Spinal cord (tissue), 9 donors: ENCODE measurements at regions not wholly inside any gene's neighbourhood (a gene's known extent, or its start where the extent isn't known, plus 50 kb on each side); places are given as distances from the start of the nearest gene placed in this dataset.
A peak's percentile ranks its signal among the peaks of the same experiment; 100 is the strongest.

Experiments used
- DNase-seq, 6 donors: peaks; one replicate each; pipeline versions ENCODE4 v3.0.0 to v3.0.0-alpha.2; 2013 to 2015; ENCODE audit warnings: low spot score in 6 of 6, low read depth in 4 of 6
- H3K27ac ChIP-seq: one replicate; pipeline ENCODE4 v1.5.1; 2013; ENCODE audit warnings: low read depth, low read length, control low read depth
- H3K27me3 ChIP-seq: one replicate; pipeline ENCODE4 v1.6.1; 2013; ENCODE audit warnings: low read length; ENCODE audit not compliant: control insufficient read depth, insufficient read depth
- H3K36me3 ChIP-seq: one replicate; pipeline ENCODE4 v1.6.1; 2013; ENCODE audit warnings: low read length; ENCODE audit not compliant: control insufficient read depth, insufficient read depth
- H3K4me1 ChIP-seq: one replicate; pipeline ENCODE4 v1.6.1; 2013; ENCODE audit warnings: low read length; ENCODE audit not compliant: control insufficient read depth, insufficient read depth
- H3K4me3 ChIP-seq: one replicate; pipeline ENCODE4 v1.5.1; 2013; ENCODE audit warnings: low read depth, low read length, control low read depth
- H3K9me3 ChIP-seq: one replicate; pipeline ENCODE4 v1.6.1; 2013; ENCODE audit warnings: low read length; ENCODE audit not compliant: control insufficient read depth, insufficient read depth
- WGBS: methylation state at CpG from one replicate; pipeline ENCODE4 v1.1.5; 2013; ENCODE audit warnings: missing lambda C conversion rate; ENCODE audit not compliant: insufficient coverage; 5-methylcytosine and 5-hydroxymethylcytosine counted together
- donor health status: healthy.

DNA sequence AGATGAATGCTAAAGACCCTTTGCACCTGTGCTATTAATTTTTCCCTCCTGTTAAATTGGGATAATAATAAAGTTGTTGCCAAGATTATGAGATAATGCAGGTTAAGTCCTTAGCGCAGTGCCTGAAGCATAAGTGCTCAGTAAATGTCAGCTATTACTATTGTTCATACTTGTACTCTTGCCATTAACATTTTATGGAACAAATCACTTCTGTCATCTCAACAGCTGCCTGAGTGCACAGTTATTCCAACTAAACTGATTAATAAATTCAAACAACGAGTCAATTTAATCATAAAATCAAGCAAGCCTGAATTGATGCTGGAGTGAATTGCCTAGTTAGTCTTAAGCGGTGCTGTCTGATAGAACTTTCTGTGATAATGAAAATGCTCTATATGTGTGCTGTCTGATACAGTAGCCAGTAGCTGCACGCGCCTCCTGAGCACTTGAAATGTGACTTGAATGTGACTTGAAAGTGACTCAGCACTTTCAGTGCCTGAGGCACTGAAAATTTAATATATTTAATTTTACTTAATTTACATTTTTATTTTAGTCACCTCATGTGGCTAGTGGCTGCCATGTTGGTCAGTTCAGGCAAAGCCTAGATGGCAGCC lies 198.7 kb upstream of the PFN2 start:
- no peak overlapping the region for H3K27ac ChIP-seq
- H3K9me3 ChIP-seq, result no peaks in the 10 kb centered on the region
- H3K36me3 ChIP-seq, result no peaks in the 10 kb centered on the region
- H3K27me3 ChIP-seq, result no peaks in the 10 kb centered on the region
- 88% methylated on average over 1 of the region's 5 CpGs for WGBS
- H3K4me1 ChIP-seq, result no peaks in the 10 kb centered on the region
- DNase-seq, result peak in 1 of 6 donors; percentile 51
- no peak overlapping the region for H3K4me3 ChIP-seq

DNA sequence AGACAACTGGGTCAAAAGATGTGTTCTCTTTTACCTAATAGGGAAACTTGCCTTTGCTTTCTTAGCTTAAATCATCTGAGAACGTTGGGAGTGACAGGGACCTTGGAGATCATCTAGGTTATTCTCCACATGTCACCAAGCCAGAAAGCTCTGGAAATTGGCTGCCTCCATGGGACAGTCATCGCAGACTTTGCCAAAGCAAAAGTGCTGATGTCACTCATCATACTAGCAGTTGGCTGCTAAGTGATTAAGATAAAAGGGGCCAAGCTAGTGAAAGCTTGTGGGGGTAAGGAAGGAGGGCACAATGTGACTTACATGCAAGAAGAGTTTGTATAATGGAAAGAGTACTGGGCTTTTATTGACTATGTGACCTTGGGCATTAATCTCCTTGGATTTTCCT lies 198.0 kb upstream of the PFN2 start:
- no peak overlapping the region for H3K4me3 ChIP-seq
- DNase-seq, result peak in 2 of 6 donors; percentile 13 to 62
- WGBS, result 43% methylated on average over 2 of the region's 2 CpGs
- no peak overlapping the region for H3K27ac ChIP-seq
- H3K9me3 ChIP-seq, result no peaks in the 10 kb centered on the region
- H3K27me3 ChIP-seq, result no peaks in the 10 kb centered on the region
- H3K4me1 ChIP-seq, result no peaks in the 10 kb centered on the region
- H3K36me3 ChIP-seq, result no peaks in the 10 kb centered on the region

DNA sequence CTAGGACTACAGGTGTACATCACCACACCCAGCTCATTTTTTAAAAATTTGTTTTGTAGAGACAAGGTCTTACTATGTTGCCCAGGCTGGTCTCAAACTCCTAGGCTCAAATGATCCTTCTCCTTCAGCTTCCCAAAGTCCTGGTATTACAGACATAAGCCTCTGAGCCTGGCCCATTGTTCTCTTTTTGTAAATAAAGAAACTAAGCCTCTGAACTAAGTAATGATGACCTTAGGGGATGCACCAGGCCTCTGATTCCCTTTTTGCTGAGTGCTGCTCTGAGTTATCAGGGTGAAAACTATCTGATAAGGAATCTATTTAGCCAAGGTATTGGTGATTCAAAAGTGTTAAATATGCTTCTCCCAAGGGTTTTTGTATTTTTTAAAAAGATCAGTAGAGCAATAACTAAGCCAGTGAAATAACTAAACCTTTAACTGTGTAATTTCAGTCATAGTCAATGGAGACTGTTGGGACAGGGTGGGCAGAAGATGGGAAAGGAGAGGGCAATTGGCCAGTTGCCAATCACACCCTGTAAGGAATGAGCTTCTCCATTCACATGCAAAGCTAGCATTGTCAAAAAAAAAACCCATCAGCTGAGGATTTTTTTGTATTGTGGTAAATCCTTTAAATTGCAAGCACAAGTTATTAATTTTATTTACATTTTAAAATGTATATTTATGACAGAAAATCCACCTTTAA lies 194.8 kb upstream of the PFN2 start:
- H3K36me3 ChIP-seq, result no peaks in the 10 kb centered on the region
- H3K4me1 ChIP-seq, result no peaks in the 10 kb centered on the region
- H3K27ac ChIP-seq, result no peak overlapping the region
- H3K4me3 ChIP-seq, result no peak overlapping the region
- DNase-seq, result no peak
- H3K9me3 ChIP-seq, result no peaks in the 10 kb centered on the region
- no peaks in the 10 kb centered on the region for H3K27me3 ChIP-seq

DNA sequence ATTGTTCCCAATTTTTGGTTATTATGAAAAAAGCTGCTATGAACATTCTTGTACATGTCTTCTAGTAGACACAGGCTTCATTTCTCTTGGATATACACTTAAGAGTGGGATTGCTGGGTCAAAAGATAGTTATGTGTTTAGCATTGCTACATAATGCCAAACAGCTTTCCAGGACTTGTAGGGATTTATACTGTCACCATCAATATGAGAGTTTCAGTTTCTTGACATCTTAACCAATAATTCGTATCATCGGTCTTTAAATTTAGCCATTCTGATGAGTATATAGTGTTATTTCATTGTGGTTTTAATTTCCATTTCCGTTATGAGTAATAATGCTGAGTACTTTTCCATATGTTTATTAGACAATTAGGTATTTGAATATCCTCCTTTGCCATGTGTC lies 190.3 kb upstream of the PFN2 start:
- DNase-seq, result no peak
- no peaks in the 10 kb centered on the region for H3K36me3 ChIP-seq
- H3K4me1 ChIP-seq, result no peaks in the 10 kb centered on the region
- peaks cover 2% of the 10 kb centered on the region for H3K9me3 ChIP-seq
- no peaks in the 10 kb centered on the region for H3K27me3 ChIP-seq
- no peak overlapping the region for H3K27ac ChIP-seq
- no CpG with 5 or more reads among the region's 3 CpGs for WGBS
- H3K4me3 ChIP-seq, result no peak overlapping the region

DNA sequence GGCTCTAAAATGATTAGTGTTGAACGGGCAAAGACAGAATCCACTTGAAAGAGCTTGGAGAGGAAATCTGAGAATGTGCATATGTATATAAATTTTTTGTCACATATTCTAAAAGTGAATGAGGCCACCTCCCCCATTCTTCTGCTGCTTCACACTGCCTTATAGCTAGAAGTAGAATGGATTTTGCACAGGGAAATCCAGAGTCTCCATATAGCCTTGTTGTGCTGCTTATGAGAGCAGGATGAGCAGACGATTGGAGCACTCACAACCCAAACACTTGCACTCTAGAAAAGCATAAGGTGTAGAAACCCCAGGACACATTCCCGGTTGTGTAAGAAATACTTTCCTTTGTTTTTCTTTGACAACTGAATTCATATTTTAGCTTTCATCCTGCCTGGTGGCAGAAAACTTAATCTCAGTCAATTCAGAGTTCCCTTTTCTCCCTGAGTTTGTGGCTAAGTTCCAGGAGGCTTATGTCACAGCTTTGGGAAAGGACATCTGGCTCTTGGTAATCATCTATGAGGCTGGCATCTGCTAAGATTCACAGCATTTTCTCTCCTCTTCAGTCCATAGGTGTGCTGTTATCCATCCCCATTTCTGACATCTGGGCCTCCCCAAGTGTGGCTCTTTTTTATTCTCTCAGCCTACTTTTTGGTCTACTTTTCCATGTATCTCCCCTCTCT lies 188.4 kb upstream of the PFN2 start:
- no peak overlapping the region for H3K4me3 ChIP-seq
- H3K27me3 ChIP-seq, result no peaks in the 10 kb centered on the region
- DNase-seq, result peak in 1 of 6 donors; percentile 72
- peaks cover 2% of the 10 kb centered on the region for H3K9me3 ChIP-seq
- no peaks in the 10 kb centered on the region for H3K36me3 ChIP-seq
- 100% methylated on average over 1 of the region's 3 CpGs for WGBS
- H3K27ac ChIP-seq, result no peak overlapping the region
- H3K4me1 ChIP-seq, result no peaks in the 10 kb centered on the region

GRCh38 chr3:150152567-150152966 lies 181.9 kb upstream of the PFN2 start:
- DNase-seq, result no peak
- Histone ChIP-seq H3K4me3 (no peak overlapping the region), H3K4me1 (peaks cover under 1% of the 10 kb centered on the region), H3K27me3 (no peaks in the 10 kb centered on the region), H3K27ac (no peak overlapping the region), H3K36me3 (no peaks in the 10 kb centered on the region), H3K9me3 (peaks cover 2% of the 10 kb centered on the region)
- WGBS, result no CpG with 5 or more reads among the region's 2 CpGs

DNA sequence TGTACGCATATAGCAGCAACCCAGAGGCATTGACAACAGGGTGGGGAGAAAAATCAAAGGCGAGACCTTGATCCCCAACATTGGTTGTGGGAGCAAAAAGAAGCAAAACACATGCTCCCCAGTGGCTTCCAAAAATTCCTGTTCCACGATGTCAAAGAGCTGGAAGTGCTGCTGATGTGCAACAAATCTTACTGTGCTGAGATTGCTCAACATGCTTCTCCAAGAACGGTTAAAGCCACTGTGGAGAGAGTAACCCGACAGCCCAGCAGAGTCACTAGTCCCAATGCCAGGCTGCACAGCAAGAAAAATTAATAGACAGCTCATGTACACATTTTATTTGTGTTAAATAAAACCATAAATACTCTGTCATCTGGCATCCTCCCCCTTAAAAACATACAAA lies 179.9 kb upstream of the PFN2 start:
- no peak for DNase-seq
- H3K27me3 ChIP-seq, result no peaks in the 10 kb centered on the region
- H3K27ac ChIP-seq, result no peak overlapping the region
- 90% methylated on average over 3 of the region's 5 CpGs for WGBS
- H3K4me3 ChIP-seq, result no peak overlapping the region
- no peaks in the 10 kb centered on the region for H3K36me3 ChIP-seq
- H3K9me3 ChIP-seq, result no peaks in the 10 kb centered on the region
- peaks cover 6% of the 10 kb centered on the region for H3K4me1 ChIP-seq

DNA sequence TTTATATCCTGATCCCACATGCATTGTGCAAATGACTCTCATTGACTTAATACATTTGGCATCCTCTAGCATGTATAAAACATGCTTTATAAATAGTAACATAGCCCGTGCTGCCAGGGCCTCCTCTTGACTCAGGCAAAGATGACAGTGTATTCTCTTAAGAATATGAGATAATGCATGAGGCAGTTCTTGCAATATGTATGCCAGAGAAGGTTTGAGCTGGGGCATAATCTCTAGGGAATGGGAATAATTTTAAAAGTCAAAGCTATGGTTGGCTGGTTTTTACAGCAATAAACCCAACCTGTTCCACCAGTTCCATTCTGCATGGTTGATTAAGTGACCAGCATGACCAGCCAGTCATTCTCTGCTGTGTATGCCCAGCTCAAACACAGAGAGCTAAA lies 179.0 kb upstream of the PFN2 start:
- no peak overlapping the region for H3K4me3 ChIP-seq
- WGBS, result no CpG with 5 or more reads among the region's 1 CpG
- H3K4me1 ChIP-seq, result peaks cover 6% of the 10 kb centered on the region
- peak in 1 of 6 donors; percentile 45 for DNase-seq
- H3K36me3 ChIP-seq, result no peaks in the 10 kb centered on the region
- H3K27ac ChIP-seq, result no peak overlapping the region
- no peaks in the 10 kb centered on the region for H3K27me3 ChIP-seq
- no peaks in the 10 kb centered on the region for H3K9me3 ChIP-seq

DNA sequence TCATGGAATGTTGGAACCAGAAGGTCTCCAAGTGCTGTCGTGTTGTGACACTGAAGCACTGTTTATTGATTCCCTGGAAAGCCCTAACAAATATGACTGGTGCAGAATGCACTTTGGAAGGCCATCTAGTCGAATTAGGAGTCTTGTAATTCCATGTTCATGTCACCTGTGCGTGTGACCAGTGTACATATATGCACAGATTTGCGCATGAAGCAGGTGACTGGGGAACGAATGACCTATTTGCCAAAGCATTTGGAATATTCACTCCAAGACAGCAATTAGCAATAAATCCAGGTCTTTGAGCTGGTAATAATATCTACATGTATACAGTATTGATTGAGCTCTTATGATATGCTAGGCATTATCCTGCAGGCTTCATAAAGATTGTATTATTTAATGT lies 177.5 kb upstream of the PFN2 start:
- WGBS, result 95% methylated on average over 4 of the region's 5 CpGs
- DNase-seq, result no peak
- no peaks in the 10 kb centered on the region for H3K27me3 ChIP-seq
- no peak overlapping the region for H3K4me3 ChIP-seq
- no peak overlapping the region for H3K27ac ChIP-seq
- peaks cover 6% of the 10 kb centered on the region for H3K4me1 ChIP-seq
- no peaks in the 10 kb centered on the region for H3K9me3 ChIP-seq
- H3K36me3 ChIP-seq, result no peaks in the 10 kb centered on the region

- Histone ChIP-seq H3K4me1 (peaks cover 6% of the 10 kb centered on the region), H3K27me3 (no peaks in the 10 kb centered on the region), H3K9me3 (no peaks in the 10 kb centered on the region), H3K36me3 (no peaks in the 10 kb centered on the region), H3K4me3 (no peak overlapping the region), H3K27ac (no peak overlapping the region)
- WGBS, result 80% methylated on average over 2 of the region's 5 CpGs
- no peak for DNase-seq
Measured at GRCh38 chr3:150147776-150148175, 177.1 kb upstream of the PFN2 start.
